Effector memory CD8-positive, alpha-beta T cell (primary cell): ENCODE measurements at regions not wholly inside any gene's neighbourhood (a gene's known extent, or its start where the extent isn't known, plus 50 kb on each side); places are given as distances from the start of the nearest gene placed in this dataset.

Experiments
- ATAC-seq: fragments of 150-1000 bp; cut with Tn5 transposase; replicated peaks from 2 replicates; pipeline ENCODE4 v1.10.0; 2021; ENCODE audit warnings: mild to moderate bottlenecking, moderate library complexity
- DNase-seq, 3 experiments: peaks; one replicate each; pipeline ENCODE4 v3.0.0; 2021
- H3K27ac Mint-ChIP-seq, 2 donors: one replicate each; pipeline ENCODE4 v1.8.0; 2022; ENCODE audit warnings: mild to moderate bottlenecking in 2 of 2, mixed read lengths in 2 of 2, moderate library complexity in 2 of 2
- H3K27me3 Mint-ChIP-seq, 2 donors: one replicate each; pipeline ENCODE4 v1.8.0; 2022; ENCODE audit warnings: mixed read lengths in 2 of 2
- H3K36me3 Mint-ChIP-seq: one replicate; pipeline ENCODE4 v1.8.0; 2022; ENCODE audit warnings: mild to moderate bottlenecking, moderate library complexity, mixed read lengths; ENCODE audit not compliant: insufficient read depth
- H3K4me1 Mint-ChIP-seq, 2 donors: one replicate each; pipeline ENCODE4 v1.8.0; 2022; ENCODE audit warnings: low read depth in 2 of 2, mixed read lengths in 2 of 2
- H3K4me3 Mint-ChIP-seq, 2 donors: one replicate each; pipeline ENCODE4 v1.8.0; 2022; ENCODE audit warnings: mild to moderate bottlenecking in 2 of 2, mixed read lengths in 2 of 2, moderate library complexity in 2 of 2
- H3K9me3 Mint-ChIP-seq, 2 donors: one replicate each; pipeline ENCODE4 v1.8.0; 2022; ENCODE audit warnings: mixed read lengths in 2 of 2

- Mint-ChIP-seq H3K36me3 (no peaks in the 10 kb centered on the region), H3K27ac (no peak overlapping the region), H3K4me3 (no peak overlapping the region), H3K27me3 (peaks cover 18 to 48% of the 10 kb centered on the region in 2 donors), H3K4me1 (no peaks in the 10 kb centered on the region), H3K9me3 (no peaks in the 10 kb centered on the region)
- DNase-seq (no peak), ATAC-seq (no peak)
Measured at GRCh38 chr10:43971981-43972380, 323.3 kb upstream of the ZNF32 start.

GRCh38 chr10:43971306-43971705, 322.6 kb upstream of the ZNF32 start:
- no peak overlapping the region for H3K4me3 Mint-ChIP-seq
- no peaks in the 10 kb centered on the region for H3K4me1 Mint-ChIP-seq
- no peak for DNase-seq
- peaks cover 18 to 50% of the 10 kb centered on the region in 2 donors for H3K27me3 Mint-ChIP-seq
- no peaks in the 10 kb centered on the region for H3K36me3 Mint-ChIP-seq
- no peaks in the 10 kb centered on the region for H3K9me3 Mint-ChIP-seq
- no peak for ATAC-seq
- no peak overlapping the region for H3K27ac Mint-ChIP-seq

GRCh38 chr10:43970717-43971116, 322.0 kb upstream of the ZNF32 start:
- ATAC-seq: no peak
- Mint-ChIP-seq H3K9me3 (no peaks in the 10 kb centered on the region), H3K4me1 (no peaks in the 10 kb centered on the region), H3K27ac (no peak overlapping the region), H3K4me3 (no peak overlapping the region), H3K36me3 (no peaks in the 10 kb centered on the region), H3K27me3 (peaks cover 18 to 55% of the 10 kb centered on the region in 2 donors)
- DNase-seq: no peak

DNA sequence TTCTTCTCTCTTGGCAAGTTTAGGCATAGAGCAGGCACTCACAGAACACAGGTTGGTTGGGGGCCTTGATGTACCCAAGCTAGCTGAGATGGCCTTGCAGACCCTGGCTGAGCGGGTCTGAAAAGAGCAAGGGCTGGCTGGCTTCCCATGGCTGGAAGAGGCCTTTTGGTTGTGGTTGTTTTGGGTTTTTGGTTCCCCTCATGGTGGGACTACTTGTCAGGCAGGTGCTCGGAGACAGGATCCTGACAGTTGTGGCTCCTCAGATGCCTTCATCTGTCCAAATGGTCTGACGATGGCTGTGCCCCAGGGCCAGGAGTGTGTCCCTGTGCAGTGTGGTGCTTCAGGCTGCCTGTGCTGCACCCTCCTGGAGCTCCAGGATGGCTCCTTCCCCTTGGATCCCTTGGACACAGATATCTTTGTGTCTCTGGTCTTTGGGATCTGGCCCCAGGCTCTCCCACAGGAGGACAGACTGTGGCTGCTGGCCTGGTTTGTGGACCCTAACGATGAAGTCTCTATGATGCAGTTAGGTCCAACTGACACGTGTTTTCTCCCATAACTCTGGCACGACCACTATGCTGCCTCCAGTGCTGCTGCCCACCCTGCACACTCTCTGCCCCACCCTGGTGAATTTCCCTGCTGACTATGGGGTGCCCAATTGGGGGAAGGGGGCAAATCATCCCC, 321.5 kb upstream of the ZNF32 start:
- ATAC-seq (no peak), DNase-seq (no peak)
- no peak overlapping the region for H3K4me3 Mint-ChIP-seq
- H3K9me3 Mint-ChIP-seq: no peaks in the 10 kb centered on the region
- no peak overlapping the region for H3K27ac Mint-ChIP-seq
- no peaks in the 10 kb centered on the region for H3K36me3 Mint-ChIP-seq
- no peaks in the 10 kb centered on the region for H3K4me1 Mint-ChIP-seq
- H3K27me3 Mint-ChIP-seq: peaks cover 22 to 61% of the 10 kb centered on the region in 2 donors

DNA sequence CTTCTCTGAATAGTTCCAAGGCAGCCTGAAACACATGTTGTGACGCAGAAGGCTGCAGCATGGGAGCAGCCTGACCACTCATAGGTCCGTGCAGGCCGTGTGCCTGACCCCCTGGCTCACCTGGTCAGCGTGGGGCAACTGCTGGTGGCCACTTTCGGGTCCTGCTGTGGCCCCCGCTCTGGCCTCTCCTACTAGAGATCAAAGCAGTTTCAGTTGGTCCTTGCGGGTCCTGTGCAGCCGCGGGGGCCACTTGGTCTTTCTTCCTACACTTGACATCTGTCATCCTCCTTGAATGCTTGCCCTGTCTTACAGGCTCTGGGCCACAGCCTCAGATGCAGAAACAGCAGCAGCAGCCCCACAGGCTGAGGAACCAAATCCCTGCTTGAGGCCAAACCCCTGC, 320.8 kb upstream of the ZNF32 start:
- H3K9me3 Mint-ChIP-seq: no peaks in the 10 kb centered on the region
- no peak for ATAC-seq
- H3K36me3 Mint-ChIP-seq: no peaks in the 10 kb centered on the region
- no peak overlapping the region for H3K4me3 Mint-ChIP-seq
- no peaks in the 10 kb centered on the region for H3K4me1 Mint-ChIP-seq
- no peak for DNase-seq
- H3K27ac Mint-ChIP-seq: no peak overlapping the region
- peaks cover 27 to 68% of the 10 kb centered on the region in 2 donors for H3K27me3 Mint-ChIP-seq

DNA sequence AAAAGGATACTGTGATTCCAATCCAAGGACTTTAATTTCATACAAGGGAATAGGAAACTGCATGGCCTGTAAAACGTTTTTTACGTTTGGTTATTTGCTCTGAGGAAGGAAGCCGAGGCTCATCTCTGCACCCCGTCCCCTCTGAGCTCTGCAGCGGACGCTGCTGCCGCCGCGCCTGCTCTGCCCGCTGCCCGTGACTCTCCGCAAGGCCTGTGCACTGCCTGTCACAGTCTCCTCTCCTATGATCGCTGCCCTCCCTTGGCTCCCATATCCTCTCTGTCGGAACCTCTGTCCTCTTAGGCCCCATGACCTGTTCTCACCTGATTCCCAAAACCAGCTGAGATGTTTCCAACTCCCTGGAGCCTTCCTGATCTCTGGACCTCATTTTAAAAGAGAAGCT, 320.3 kb upstream of the ZNF32 start:
- no peak for ATAC-seq
- no peaks in the 10 kb centered on the region for H3K36me3 Mint-ChIP-seq
- DNase-seq: no peak
- no peak overlapping the region for H3K27ac Mint-ChIP-seq
- no peak overlapping the region for H3K4me3 Mint-ChIP-seq
- peaks cover 30 to 73% of the 10 kb centered on the region in 2 donors for H3K27me3 Mint-ChIP-seq
- H3K9me3 Mint-ChIP-seq: no peaks in the 10 kb centered on the region
- H3K4me1 Mint-ChIP-seq: no peaks in the 10 kb centered on the region

GRCh38 chr10:43968076-43968475, 319.4 kb upstream of the ZNF32 start:
- ATAC-seq (no peak), DNase-seq (no peak)
- H3K9me3 Mint-ChIP-seq: no peaks in the 10 kb centered on the region
- H3K27me3 Mint-ChIP-seq: peaks cover 31 to 68% of the 10 kb centered on the region in 2 donors
- no peak overlapping the region for H3K4me3 Mint-ChIP-seq
- H3K36me3 Mint-ChIP-seq: no peaks in the 10 kb centered on the region
- H3K4me1 Mint-ChIP-seq: no peaks in the 10 kb centered on the region
- no peak overlapping the region for H3K27ac Mint-ChIP-seq

DNA sequence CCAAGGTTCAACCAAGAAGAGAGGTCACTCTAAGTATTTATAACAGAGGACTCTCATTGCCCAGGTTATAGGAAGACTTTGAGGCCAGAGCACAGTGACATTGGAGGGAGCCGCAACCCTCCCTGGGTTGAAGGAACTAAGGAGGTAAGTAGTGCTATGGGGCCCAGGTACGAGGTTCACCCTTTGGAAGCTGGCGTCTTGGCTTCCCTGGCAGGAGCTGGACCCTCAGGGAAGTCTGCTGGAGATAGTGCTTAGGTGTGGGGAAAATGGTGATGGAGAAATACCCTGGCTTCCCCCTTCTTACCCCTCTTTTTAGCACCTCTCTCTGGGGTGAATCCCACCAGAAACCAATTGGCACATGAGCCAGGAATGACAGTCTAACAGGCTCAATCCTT, 317.9 kb upstream of the ZNF32 start:
- no peak for ATAC-seq
- H3K4me3 Mint-ChIP-seq: no peak overlapping the region
- no peak for DNase-seq
- peaks cover 41 to 56% of the 10 kb centered on the region in 2 donors for H3K27me3 Mint-ChIP-seq
- no peak overlapping the region for H3K27ac Mint-ChIP-seq
- H3K36me3 Mint-ChIP-seq: no peaks in the 10 kb centered on the region
- H3K9me3 Mint-ChIP-seq: no peaks in the 10 kb centered on the region
- no peaks in the 10 kb centered on the region for H3K4me1 Mint-ChIP-seq

DNA sequence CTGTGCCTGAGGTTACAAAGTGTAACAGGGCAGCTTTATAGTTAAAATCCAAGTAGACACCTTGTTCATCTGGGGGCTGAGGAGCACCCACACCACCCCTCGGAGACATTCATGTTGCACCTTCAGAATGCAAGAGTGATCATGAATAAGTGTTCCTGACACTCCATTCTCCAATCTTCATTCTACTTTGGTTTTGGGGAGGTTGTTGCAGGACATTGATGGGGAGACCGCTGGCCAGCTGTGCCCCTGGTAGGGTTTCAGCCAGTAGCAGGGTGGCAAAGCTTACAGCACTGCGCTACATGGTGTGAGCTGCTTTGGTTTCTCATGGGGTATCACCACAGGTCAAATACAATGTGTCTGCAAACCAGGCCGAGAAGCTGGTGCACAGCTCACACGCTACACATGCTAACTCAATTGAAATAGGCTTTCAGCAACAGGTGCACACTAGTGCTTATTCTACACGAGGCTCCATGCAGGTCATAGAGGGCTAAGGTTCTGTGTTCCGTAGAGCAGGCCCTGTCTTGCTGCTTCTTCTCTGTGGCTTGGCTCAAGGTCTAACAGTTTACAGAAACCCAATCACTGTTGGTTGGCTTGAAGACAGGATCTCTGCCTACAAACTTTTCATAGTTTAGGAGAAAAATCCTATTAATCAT, 317.4 kb upstream of the ZNF32 start:
- no peak overlapping the region for H3K4me3 Mint-ChIP-seq
- no peak overlapping the region for H3K27ac Mint-ChIP-seq
- ATAC-seq (no peak), DNase-seq (no peak)
- H3K4me1 Mint-ChIP-seq: no peaks in the 10 kb centered on the region
- peaks cover 41 to 51% of the 10 kb centered on the region in 2 donors for H3K27me3 Mint-ChIP-seq
- no peaks in the 10 kb centered on the region for H3K9me3 Mint-ChIP-seq
- H3K36me3 Mint-ChIP-seq: no peaks in the 10 kb centered on the region

- DNase-seq: no peak
- ATAC-seq: no peak
- no peaks in the 10 kb centered on the region for H3K4me1 Mint-ChIP-seq
Measured at GRCh38 chr10:43965033-43965917, 316.6 kb upstream of the ZNF32 start.

DNA sequence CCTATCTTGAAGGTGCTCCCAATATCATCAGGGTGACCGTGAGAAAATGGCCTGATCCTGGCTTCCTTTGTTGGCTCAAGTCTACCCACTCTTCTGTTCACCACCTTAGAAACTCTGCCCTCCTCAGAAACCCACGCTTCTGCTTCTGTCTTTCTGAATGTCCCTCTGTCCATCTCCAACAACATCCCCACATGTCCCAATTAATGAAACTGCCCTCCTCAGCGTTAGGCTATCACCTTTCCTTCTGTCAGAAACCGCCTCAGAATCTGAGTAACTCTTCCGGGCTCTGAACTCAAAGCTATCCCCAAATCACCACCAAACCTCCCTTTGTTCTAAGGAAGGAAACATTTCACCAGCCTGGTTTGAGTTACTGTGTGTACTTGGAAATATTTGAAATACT, 315.8 kb upstream of the ZNF32 start:
- no peak for DNase-seq
- Mint-ChIP-seq H3K4me3 (no peak overlapping the region), H3K9me3 (no peaks in the 10 kb centered on the region), H3K36me3 (no peaks in the 10 kb centered on the region), H3K27ac (no peak overlapping the region), H3K4me1 (no peaks in the 10 kb centered on the region), H3K27me3 (peaks cover 33 to 37% of the 10 kb centered on the region in 2 donors)
- no peak for ATAC-seq

More at GRCh38 chr10:43965033-43965917, 316.6 kb upstream of the ZNF32 start:
- Mint-ChIP-seq H3K36me3 (no peaks in the 10 kb centered on the region), H3K27me3 (peaks cover 33 to 44% of the 10 kb centered on the region in 2 donors), H3K27ac (no peak overlapping the region), H3K4me3 (no peak overlapping the region), H3K9me3 (no peaks in the 10 kb centered on the region)

GRCh38 chr10:43963793-43964425, 315.2 kb upstream of the ZNF32 start:
- H3K27ac Mint-ChIP-seq: no peak overlapping the region
- H3K27me3 Mint-ChIP-seq: peaks cover 27 to 31% of the 10 kb centered on the region in 2 donors
- DNase-seq (no peak), ATAC-seq (no peak)
- no peaks in the 10 kb centered on the region for H3K36me3 Mint-ChIP-seq
- H3K4me3 Mint-ChIP-seq: no peak overlapping the region
- H3K4me1 Mint-ChIP-seq: no peaks in the 10 kb centered on the region
- no peaks in the 10 kb centered on the region for H3K9me3 Mint-ChIP-seq

DNA sequence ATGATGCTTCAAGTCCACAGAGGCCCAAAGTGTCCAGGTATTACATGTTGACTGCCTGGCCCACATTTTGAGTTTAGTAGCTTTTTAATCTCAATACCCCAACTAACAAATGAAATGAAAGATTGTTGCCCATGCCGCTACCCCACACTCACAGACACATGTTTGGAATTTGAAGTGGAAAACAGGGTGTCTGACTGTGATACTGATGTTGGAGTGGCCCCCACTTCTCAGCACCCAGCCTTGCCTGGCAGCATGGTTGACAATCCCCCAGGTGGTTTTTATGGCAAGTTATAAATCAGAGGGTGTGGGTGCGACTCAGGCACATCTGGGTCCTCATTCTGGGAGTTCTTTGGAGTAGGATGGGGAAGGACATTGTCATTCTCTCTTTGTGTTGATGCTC, 314.7 kb upstream of the ZNF32 start:
- H3K27ac Mint-ChIP-seq: no peak overlapping the region
- DNase-seq (no peak), ATAC-seq (no peak)
- H3K9me3 Mint-ChIP-seq: no peaks in the 10 kb centered on the region
- peaks cover 24 to 27% of the 10 kb centered on the region in 2 donors for H3K27me3 Mint-ChIP-seq
- H3K36me3 Mint-ChIP-seq: no peaks in the 10 kb centered on the region
- H3K4me3 Mint-ChIP-seq: no peak overlapping the region
- H3K4me1 Mint-ChIP-seq: no peaks in the 10 kb centered on the region
